Calu3 (cell line): ENCODE measurements at regions not wholly inside any gene's neighbourhood (a gene's known extent, or its start where the extent isn't known, plus 50 kb on each side); places are given as distances from the start of the nearest gene placed in this dataset.

Experiments
- BruUV-seq: library from RNA; stranded (reverse); fragments of 400-500 nt; replicated peaks from 2 replicates; lab custom pipeline; 2021; lab: Mats Ljungman, UMichigan
- CTCF ChIA-PET: fragments of 300-600 bp; sonication (Branson Sonifier 250); formaldehyde crosslinking; loops from one replicate; lab custom pipeline; 2022; ENCODE audit warnings: antibody characterized with exemption; lab: Charles Lee
- DNase-seq: peaks from one replicate; pipeline ENCODE4 v3.0.0; 2022
- H3K27ac Mint-ChIP-seq: one replicate; pipeline ENCODE4 v1.8.0; 2022; ENCODE audit warnings: mixed read lengths; ENCODE audit not compliant: unreplicated experiment
- H3K27me3 Mint-ChIP-seq: one replicate; pipeline ENCODE4 v1.8.0; 2022; ENCODE audit warnings: mixed read lengths; ENCODE audit not compliant: unreplicated experiment
- H3K36me3 Mint-ChIP-seq: one replicate; pipeline ENCODE4 v1.8.0; 2022; ENCODE audit warnings: mild to moderate bottlenecking, moderate library complexity, mixed read lengths; ENCODE audit not compliant: insufficient read depth, unreplicated experiment
- H3K4me1 Mint-ChIP-seq: one replicate; pipeline ENCODE4 v1.8.0; 2022; ENCODE audit warnings: mild to moderate bottlenecking, low read depth, mixed read lengths; ENCODE audit not compliant: unreplicated experiment
- H3K4me3 Mint-ChIP-seq: one replicate; pipeline ENCODE4 v1.8.0; 2022; ENCODE audit warnings: mild to moderate bottlenecking, low read depth, moderate library complexity, mixed read lengths; ENCODE audit not compliant: unreplicated experiment
- H3K9me3 Mint-ChIP-seq: one replicate; pipeline ENCODE4 v1.8.0; 2022; ENCODE audit warnings: low read depth, mixed read lengths; ENCODE audit not compliant: unreplicated experiment
- CTCF ChIP-seq: fragments of 200-600 bp; IDR thresholded peaks from one replicate; pipeline ENCODE4 v1.8.0; 2022; ENCODE audit warnings: antibody characterized with exemption; ENCODE audit not compliant: unreplicated experiment
- intact Hi-C: fragments of 100-400 bp; cut with micrococcal nuclease; formaldehyde crosslinking; loops from one replicate; pipeline ENCODE4 v1.10.0; 2022; ENCODE audit not compliant: unreplicated experiment

GRCh38 chr10:3486346-3487065 lies 298.5 kb downstream of the KLF6 start:
- peak; percentile 94 for DNase-seq
- TF ChIP-seq CTCF = no peak
- intact Hi-C loops = no loop called here
- Mint-ChIP-seq H3K9me3 (peaks cover 3% of the 10 kb centered on the region), H3K4me3 (no peak overlapping the region), H3K27me3 (no peaks in the 10 kb centered on the region), H3K36me3 (peaks cover 16% of the 10 kb centered on the region), H3K4me1 (peaks cover 39% of the 10 kb centered on the region), H3K27ac (peak overlapping the region; percentile 43)
- BruUV-seq = TSS peak; percentile 79
- CTCF ChIA-PET = interaction anchor here (0.8 to 1.2 kb wide), 2 partner anchors 14 to 19 kb away, joined by 3 to 4 read pairs; no protein-coding TSS in a partner anchor

- intact Hi-C loops = no loop called here
- TF ChIP-seq CTCF = no peak
- CTCF ChIA-PET = no interaction called here
These were observed 299.8 kb downstream of the KLF6 start for GRCh38 chr10:3485057-3485686.

GRCh38 chr10:3484306-3485056 lies 300.5 kb downstream of the KLF6 start:
- Mint-ChIP-seq H3K36me3 (peaks cover 16% of the 10 kb centered on the region), H3K4me3 (no peak overlapping the region), H3K9me3 (peaks cover 3% of the 10 kb centered on the region), H3K27ac (peak overlapping the region; percentile 43), H3K27me3 (no peaks in the 10 kb centered on the region), H3K4me1 (peaks cover 40% of the 10 kb centered on the region)
- TF ChIP-seq CTCF = no peak
- intact Hi-C loops = no loop called here
- no peak for DNase-seq
- no TSS peak for BruUV-seq
- CTCF ChIA-PET = no interaction called here

More at GRCh38 chr10:3485057-3485686, 299.8 kb downstream of the KLF6 start:
- BruUV-seq = no TSS peak
- H3K4me1 Mint-ChIP-seq = peaks cover 40% of the 10 kb centered on the region
- peak overlapping the region; percentile 43 for H3K27ac Mint-ChIP-seq
- no peaks in the 10 kb centered on the region for H3K27me3 Mint-ChIP-seq
- no peak overlapping the region for H3K4me3 Mint-ChIP-seq
- peaks cover 16% of the 10 kb centered on the region for H3K36me3 Mint-ChIP-seq
- no peak for DNase-seq
- H3K9me3 Mint-ChIP-seq = peaks cover 3% of the 10 kb centered on the region

- Mint-ChIP-seq H3K27me3 (no peaks in the 10 kb centered on the region), H3K4me3 (peak overlapping the region; percentile 64), H3K4me1 (peaks cover 49% of the 10 kb centered on the region), H3K36me3 (peaks cover 16% of the 10 kb centered on the region), H3K9me3 (no peaks in the 10 kb centered on the region), H3K27ac (peak overlapping the region; percentile 95)
- TSS peak; percentile 87 for BruUV-seq
- DNase-seq = peak; percentile 68
- intact Hi-C loops = no loop called here
- CTCF ChIA-PET = interaction anchor here (0.6 kb wide), 1 partner anchor 12 kb away, joined by 3 read pairs; no protein-coding TSS in a partner anchor
- no peak for TF ChIP-seq CTCF
These were observed 302.6 kb downstream of the KLF6 start for GRCh38 chr10:3482200-3482993.
